Left lung (tissue), 4 donors: ENCODE measurements at regions not wholly inside any gene's neighbourhood (a gene's known extent, or its start where the extent isn't known, plus 50 kb on each side); places are given as distances from the start of the nearest gene placed in this dataset.

Experiments
- ATAC-seq: fragments of 200-7000 bp; cut with Tn5 transposase; one replicate; pipeline ENCODE4 v1.9.1; 2020; ENCODE audit warnings: moderate library complexity
- DNase-seq, 4 donors: peaks; one replicate each; pipeline ENCODE4 v3.0.0-alpha.2; 2013 to 2020
- H3K27ac ChIP-seq, 2 donors: fragments of 200-600 bp; sonication (generic) in 1 of 2; one replicate each; pipeline versions ENCODE4 v1.5.0 to v1.8.0; 2020 to 2021
- H3K27me3 ChIP-seq, 2 donors: fragments of 200-600 bp; sonication (generic) in 1 of 2; one replicate each; pipeline versions ENCODE4 v1.5.0 to v1.8.0; 2020 to 2021
- H3K36me3 ChIP-seq, 2 donors: fragments of 200-600 bp; sonication (generic) in 1 of 2; one replicate each; pipeline versions ENCODE4 v1.5.0 to v1.8.0; 2020 to 2021
- H3K4me1 ChIP-seq, 2 donors: fragments of 200-600 bp; one replicate each; pipeline ENCODE4 v1.8.0; 2021
- H3K4me3 ChIP-seq, 2 donors: fragments of 200-600 bp; sonication (generic) in 1 of 2; one replicate each; pipeline versions ENCODE4 v1.5.0 to v1.8.0; 2020 to 2021; ENCODE audit warnings: mild to moderate bottlenecking in 1 of 2
- H3K9me3 ChIP-seq, 2 donors: fragments of 200-600 bp; sonication (generic) in 1 of 2; one replicate each; pipeline versions ENCODE4 v1.5.0 to v1.8.0; 2020 to 2021
- intact Hi-C, 2 donors: fragments of 100-400 bp; cut with DNase I; formaldehyde crosslinking; loops; one replicate each; pipeline versions ENCODE4 v1.11.2 to v1.14.2; 2022
- TF ChIP-seq, protein P1 (sequence below), 2 donors: fragments of 200-600 bp; sonication (generic) in 1 of 2; IDR thresholded peaks; one replicate each; pipeline versions ENCODE4 v1.5.0 to v1.8.0; 2021; ENCODE audit warnings: antibody characterized with exemption in 2 of 2
- donor health status: DM: no; HTN: yes; CAD: no.
- donor health status: DM: no; HTN: no; CAD: no.

DNA sequence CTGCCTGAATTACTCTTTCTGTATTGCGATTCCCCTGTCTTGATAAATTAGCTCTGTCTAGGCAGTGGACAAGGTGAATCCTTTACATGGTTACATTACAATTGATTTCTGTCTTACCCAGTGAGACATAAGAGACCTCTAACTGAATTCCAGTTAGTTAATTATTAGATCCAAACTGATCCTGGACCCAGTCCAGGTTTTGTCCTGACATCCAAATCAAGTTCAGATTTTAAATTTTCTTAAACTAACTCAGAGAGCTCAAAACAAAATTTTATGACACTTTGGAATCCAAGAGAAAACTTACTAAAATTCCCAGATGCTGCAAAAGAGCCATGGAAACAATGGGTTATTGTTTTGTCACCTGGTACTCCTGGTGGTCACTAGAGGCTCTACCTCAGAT is 2166.6 kb downstream of the TP53TG3F start:
- intact Hi-C loops: no loop called here
- Histone ChIP-seq H3K36me3 (no peaks in the 10 kb centered on the region), H3K27me3 (no peaks in the 10 kb centered on the region), H3K27ac (no peak overlapping the region), H3K4me1 (no peaks in the 10 kb centered on the region), H3K4me3 (no peak overlapping the region), H3K9me3 (peaks cover 0 to 63% of the 10 kb centered on the region in 2 donors)
- TF ChIP-seq, protein P1, sequence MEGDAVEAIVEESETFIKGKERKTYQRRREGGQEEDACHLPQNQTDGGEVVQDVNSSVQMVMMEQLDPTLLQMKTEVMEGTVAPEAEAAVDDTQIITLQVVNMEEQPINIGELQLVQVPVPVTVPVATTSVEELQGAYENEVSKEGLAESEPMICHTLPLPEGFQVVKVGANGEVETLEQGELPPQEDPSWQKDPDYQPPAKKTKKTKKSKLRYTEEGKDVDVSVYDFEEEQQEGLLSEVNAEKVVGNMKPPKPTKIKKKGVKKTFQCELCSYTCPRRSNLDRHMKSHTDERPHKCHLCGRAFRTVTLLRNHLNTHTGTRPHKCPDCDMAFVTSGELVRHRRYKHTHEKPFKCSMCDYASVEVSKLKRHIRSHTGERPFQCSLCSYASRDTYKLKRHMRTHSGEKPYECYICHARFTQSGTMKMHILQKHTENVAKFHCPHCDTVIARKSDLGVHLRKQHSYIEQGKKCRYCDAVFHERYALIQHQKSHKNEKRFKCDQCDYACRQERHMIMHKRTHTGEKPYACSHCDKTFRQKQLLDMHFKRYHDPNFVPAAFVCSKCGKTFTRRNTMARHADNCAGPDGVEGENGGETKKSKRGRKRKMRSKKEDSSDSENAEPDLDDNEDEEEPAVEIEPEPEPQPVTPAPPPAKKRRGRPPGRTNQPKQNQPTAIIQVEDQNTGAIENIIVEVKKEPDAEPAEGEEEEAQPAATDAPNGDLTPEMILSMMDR (IDR thresholded peaks at IDR 0.05): no peak
- DNase-seq: no peak
- no peak for ATAC-seq

DNA sequence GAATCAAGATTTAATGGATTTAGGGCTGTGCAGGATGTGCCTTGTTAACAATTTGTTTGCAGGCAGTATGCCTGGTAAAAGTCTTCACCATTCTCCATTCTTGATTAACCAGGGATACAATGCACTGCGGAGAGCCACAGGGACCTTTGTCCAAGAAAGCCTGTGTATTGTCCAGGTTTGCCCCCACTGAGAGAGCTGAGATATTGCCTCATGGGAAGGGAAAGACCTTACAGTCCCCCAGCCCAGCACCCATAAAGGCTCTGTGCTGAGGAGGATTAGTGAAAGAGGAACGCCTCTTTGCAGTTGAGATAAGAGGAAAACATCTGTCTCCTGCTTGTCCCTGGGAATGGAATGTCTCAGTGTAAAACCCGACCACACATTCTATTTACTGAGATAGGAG is 2169.6 kb downstream of the TP53TG3F start:
- no peaks in the 10 kb centered on the region for H3K4me1 ChIP-seq
- H3K27me3 ChIP-seq: no peaks in the 10 kb centered on the region
- no peak for ATAC-seq
- H3K4me3 ChIP-seq: no peak overlapping the region
- intact Hi-C loops: no loop called here
- peaks cover 0 to 43% of the 10 kb centered on the region in 2 donors for H3K9me3 ChIP-seq
- H3K36me3 ChIP-seq: no peaks in the 10 kb centered on the region
- DNase-seq: no peak
- TF ChIP-seq, protein P1 (IDR thresholded peaks at IDR 0.05): no peak
- no peak overlapping the region for H3K27ac ChIP-seq

DNA sequence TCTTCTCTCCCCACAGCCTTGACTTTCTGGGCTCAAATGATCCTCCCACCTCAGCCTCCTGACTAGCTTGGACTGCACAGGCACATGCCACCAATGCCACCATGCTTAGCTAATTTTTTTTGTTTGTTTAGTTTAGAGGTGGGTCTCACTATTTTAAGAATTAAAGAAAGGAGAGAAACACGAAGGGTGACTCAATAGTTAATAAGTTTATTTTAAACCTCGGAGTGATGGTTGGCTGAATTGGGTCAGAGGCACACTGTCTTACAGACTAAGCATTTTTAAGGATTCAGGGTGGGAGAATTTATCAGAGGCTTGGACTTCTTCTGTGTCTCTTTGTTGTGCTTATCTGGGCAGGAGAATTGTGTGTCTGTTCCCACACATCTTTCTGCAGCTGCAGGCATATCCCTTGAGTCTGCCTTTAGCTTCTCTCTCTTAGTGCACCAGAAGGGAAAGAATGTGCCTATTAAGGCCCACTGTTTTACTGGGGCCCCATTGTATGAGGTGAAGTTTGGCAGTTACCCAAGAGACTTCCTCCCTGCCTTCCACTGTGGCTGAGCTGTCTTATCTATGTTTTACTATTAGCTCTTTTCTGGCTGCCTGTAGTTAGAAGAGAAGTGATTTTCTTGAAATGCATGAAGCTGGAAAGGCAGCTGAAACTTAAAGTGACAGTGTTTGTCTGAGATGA is 2172.0 kb downstream of the TP53TG3F start:
- Histone ChIP-seq H3K4me1 (no peaks in the 10 kb centered on the region), H3K27ac (no peak overlapping the region), H3K27me3 (no peaks in the 10 kb centered on the region), H3K4me3 (no peak overlapping the region), H3K9me3 (peaks cover 0 to 31% of the 10 kb centered on the region in 2 donors), H3K36me3 (no peaks in the 10 kb centered on the region)
- ATAC-seq (no peak), DNase-seq (no peak)
- intact Hi-C loops: no loop called here
- TF ChIP-seq, protein P1 (IDR thresholded peaks at IDR 0.05): no peak

DNA sequence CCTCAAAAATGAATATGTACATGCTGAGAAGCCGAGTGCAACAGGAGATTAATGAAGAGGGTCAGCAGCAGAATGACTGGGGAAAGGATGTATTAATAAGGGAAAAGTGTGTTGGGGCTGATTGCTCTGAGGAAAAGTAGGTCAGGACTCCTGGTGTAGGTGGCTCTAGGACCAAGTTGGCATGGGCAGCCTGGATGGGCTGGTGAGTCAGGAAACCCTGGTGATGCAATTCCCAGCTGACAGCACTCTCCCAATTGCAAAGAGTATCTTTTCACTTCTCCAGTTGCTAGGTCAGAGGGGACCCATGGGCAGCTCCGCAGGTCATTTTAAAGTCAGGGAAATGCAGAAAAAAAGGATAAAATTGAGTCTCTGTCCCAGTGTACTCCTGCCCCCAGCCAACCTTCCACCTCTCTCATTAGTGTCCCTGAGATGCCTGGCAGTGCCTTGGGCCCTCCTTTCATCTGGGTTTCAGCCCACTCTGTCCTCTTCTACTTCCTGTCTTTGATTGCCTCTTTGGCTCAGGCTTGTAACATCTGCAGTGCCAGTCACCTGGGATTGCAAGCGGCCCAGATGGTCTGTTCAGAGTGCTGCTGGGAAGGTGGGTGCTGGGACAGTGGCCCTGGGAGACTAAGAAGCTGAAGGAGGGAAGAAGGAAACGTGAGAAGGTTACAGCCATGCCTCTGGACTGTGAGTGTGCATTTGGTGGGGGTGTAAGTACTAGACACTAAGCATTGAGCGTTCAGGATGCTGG is 2177.2 kb downstream of the TP53TG3F start:
- Histone ChIP-seq H3K36me3 (no peaks in the 10 kb centered on the region), H3K9me3 (peaks cover 0 to 39% of the 10 kb centered on the region in 2 donors), H3K4me3 (no peak overlapping the region), H3K27ac (no peak overlapping the region), H3K4me1 (no peaks in the 10 kb centered on the region), H3K27me3 (no peaks in the 10 kb centered on the region)
- ATAC-seq (no peak), DNase-seq (no peak)
- intact Hi-C loops: no loop called here
- TF ChIP-seq, protein P1 (IDR thresholded peaks at IDR 0.05): no peak

DNA sequence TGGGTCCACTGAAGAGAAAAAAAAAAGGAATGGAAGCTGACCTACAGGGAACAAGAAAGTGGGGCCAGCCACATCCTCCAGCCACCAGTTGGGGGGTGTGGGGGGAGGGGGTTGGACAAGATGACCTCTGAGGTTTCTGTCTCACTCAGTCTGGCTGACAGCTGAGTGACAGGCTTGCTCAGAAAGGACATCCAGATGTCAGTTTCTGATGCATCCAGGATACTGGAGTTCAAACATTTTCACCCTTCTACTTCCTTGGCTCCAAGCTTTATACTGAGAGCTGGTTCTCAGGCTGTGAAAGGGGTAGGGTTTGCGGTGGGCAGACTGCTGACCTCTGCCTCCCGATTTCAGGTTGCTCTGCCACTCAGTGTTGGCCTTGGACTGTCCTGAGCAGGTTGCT is 2178.3 kb downstream of the TP53TG3F start:
- H3K36me3 ChIP-seq: no peaks in the 10 kb centered on the region
- no peak for ATAC-seq
- no peaks in the 10 kb centered on the region for H3K27me3 ChIP-seq
- no peaks in the 10 kb centered on the region for H3K4me1 ChIP-seq
- H3K9me3 ChIP-seq: peaks cover 0 to 49% of the 10 kb centered on the region in 2 donors
- intact Hi-C loops: no loop called here
- H3K4me3 ChIP-seq: no peak overlapping the region
- no peak for DNase-seq
- TF ChIP-seq, protein P1 (IDR thresholded peaks at IDR 0.05): no peak
- H3K27ac ChIP-seq: no peak overlapping the region
